ENCODE measurements at regions not wholly inside any gene's neighbourhood (a gene's known extent, or its start where the extent isn't known, plus 50 kb on each side); places are given as distances from the start of the nearest gene placed in this dataset.

GRCh38 chr4:1485280-1485679 lies 79.0 kb upstream of the NKX1-1 start:
- TF ChIP-seq TAF1 (IDR thresholded peaks at IDR 0.05; ENCODE audit: low read depth, low read length) (no peak), POLR2A (IDR thresholded peaks at IDR 0.05; ENCODE audit: low read depth, low read length) (no peak), SPI1 (IDR thresholded peaks at IDR 0.05; ENCODE audit: low read depth, low read length) (no peak)

Data from GM12891 (cell line).